HG03439 (cell line): ENCODE measurements at regions not wholly inside any gene's neighbourhood (a gene's known extent, or its start where the extent isn't known, plus 50 kb on each side); places are given as distances from the start of the nearest gene placed in this dataset.
"Not testable (repeated sequence)": the region's sequence is repeated elsewhere in the genome, so short reads cannot be mapped to it uniquely, and the experiment has no call there.

Experiments
- ATAC-seq: cut with Tn5 transposase; IDR thresholded peaks from one replicate; pipeline ENCODE4 v1.9.1; 2021; ENCODE audit warnings: mild to moderate bottlenecking, moderate library complexity; ENCODE audit not compliant: unreplicated experiment

GRCh38 chr5:1638658-1639400 lies 115.1 kb upstream of the LPCAT1 start:
- no peak for ATAC-seq

- no peak for ATAC-seq
Observed at GRCh38 chr5:1637639-1638481, 114.1 kb upstream of the LPCAT1 start.

GRCh38 chr5:1636981-1637638 lies 113.3 kb upstream of the LPCAT1 start:
- no peak for ATAC-seq

GRCh38 chr5:1636208-1636770 lies 112.5 kb upstream of the LPCAT1 start:
- ATAC-seq: not testable (repeated sequence)

GRCh38 chr5:1635477-1635876 lies 111.7 kb upstream of the LPCAT1 start:
- ATAC-seq: not testable (repeated sequence)

GRCh38 chr5:1634337-1634661 lies 110.5 kb upstream of the LPCAT1 start:
- ATAC-seq: no peak

GRCh38 chr5:1633605-1634336 lies 110.0 kb upstream of the LPCAT1 start:
- peak; percentile 88 for ATAC-seq

- ATAC-seq: not testable (repeated sequence)
Observed at GRCh38 chr5:1631004-1631403, 107.2 kb upstream of the LPCAT1 start.

GRCh38 chr5:1626397-1626796 lies 102.6 kb upstream of the LPCAT1 start:
- ATAC-seq: not testable (repeated sequence)

GRCh38 chr5:1619531-1619930 lies 95.8 kb upstream of the LPCAT1 start:
- ATAC-seq: not testable (repeated sequence)

- not testable (repeated sequence) for ATAC-seq
Observed at GRCh38 chr5:1618296-1618865, 94.6 kb upstream of the LPCAT1 start.

GRCh38 chr5:1617236-1617755 lies 93.5 kb upstream of the LPCAT1 start:
- not testable (repeated sequence) for ATAC-seq

GRCh38 chr5:1613515-1613914 lies 89.8 kb upstream of the LPCAT1 start:
- not testable (repeated sequence) for ATAC-seq

GRCh38 chr5:1610526-1610925 lies 86.8 kb upstream of the LPCAT1 start:
- not testable (repeated sequence) for ATAC-seq

- ATAC-seq: not testable (repeated sequence)
Observed at GRCh38 chr5:1609111-1609510, 85.4 kb upstream of the LPCAT1 start.

GRCh38 chr5:1608336-1608735 lies 84.6 kb upstream of the LPCAT1 start:
- not testable (repeated sequence) for ATAC-seq

- not testable (repeated sequence) for ATAC-seq
Observed at GRCh38 chr5:1606951-1607350, 83.2 kb upstream of the LPCAT1 start.

GRCh38 chr5:1603916-1604315 lies 80.2 kb upstream of the LPCAT1 start:
- ATAC-seq: not testable (repeated sequence)

GRCh38 chr5:1601565-1601964 lies 77.8 kb upstream of the LPCAT1 start:
- not testable (repeated sequence) for ATAC-seq
